Stomach (tissue), 4 donors: ENCODE measurements at regions not wholly inside any gene's neighbourhood (a gene's known extent, or its start where the extent isn't known, plus 50 kb on each side); places are given as distances from the start of the nearest gene placed in this dataset.

ENCODE experiments used
- POLR2A ChIP-seq, 4 donors: fragments of 450-650 bp; IDR thresholded peaks; one replicate each; pipeline ENCODE4 v1.6.1; 2016; ENCODE audit warnings: antibody characterized with exemption in 4 of 4, control low read depth in 2 of 4, mild to moderate bottlenecking in 1 of 4, moderate library complexity in 1 of 4
- TF ChIP-seq, protein P1 (sequence below), 7 experiments: fragments of 450-650 bp in 4 of 7; fragments of 200-600 bp in 3 of 7; sonication (generic) in 3 of 7; IDR thresholded peaks; one replicate each; pipeline ENCODE4 v1.5.1; 2016 to 2019; ENCODE audit warnings: antibody characterized with exemption in 7 of 7, control low read depth in 2 of 7, mild to moderate bottlenecking in 1 of 7

DNA sequence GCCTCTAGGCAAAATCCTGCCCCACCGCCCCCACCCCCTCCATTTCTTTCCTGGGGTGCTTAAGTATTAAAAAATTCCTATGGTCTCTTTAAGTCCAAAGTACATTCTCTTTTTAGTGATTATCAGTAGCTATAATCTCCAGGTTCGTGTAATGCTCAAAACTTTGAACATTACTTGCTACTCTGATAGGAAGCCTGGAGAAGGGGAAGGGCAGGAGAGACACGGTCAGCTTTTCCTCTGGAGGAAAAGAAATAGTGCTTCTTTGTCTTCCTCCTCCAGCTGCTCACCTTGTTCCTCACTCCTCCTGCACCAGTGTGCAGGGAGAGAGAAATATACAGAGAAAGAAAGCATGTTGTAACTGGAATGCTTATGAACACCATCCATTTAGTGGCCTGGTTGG, 80.4 kb downstream of the PPP1R2C start:
- TF ChIP-seq, protein P1, sequence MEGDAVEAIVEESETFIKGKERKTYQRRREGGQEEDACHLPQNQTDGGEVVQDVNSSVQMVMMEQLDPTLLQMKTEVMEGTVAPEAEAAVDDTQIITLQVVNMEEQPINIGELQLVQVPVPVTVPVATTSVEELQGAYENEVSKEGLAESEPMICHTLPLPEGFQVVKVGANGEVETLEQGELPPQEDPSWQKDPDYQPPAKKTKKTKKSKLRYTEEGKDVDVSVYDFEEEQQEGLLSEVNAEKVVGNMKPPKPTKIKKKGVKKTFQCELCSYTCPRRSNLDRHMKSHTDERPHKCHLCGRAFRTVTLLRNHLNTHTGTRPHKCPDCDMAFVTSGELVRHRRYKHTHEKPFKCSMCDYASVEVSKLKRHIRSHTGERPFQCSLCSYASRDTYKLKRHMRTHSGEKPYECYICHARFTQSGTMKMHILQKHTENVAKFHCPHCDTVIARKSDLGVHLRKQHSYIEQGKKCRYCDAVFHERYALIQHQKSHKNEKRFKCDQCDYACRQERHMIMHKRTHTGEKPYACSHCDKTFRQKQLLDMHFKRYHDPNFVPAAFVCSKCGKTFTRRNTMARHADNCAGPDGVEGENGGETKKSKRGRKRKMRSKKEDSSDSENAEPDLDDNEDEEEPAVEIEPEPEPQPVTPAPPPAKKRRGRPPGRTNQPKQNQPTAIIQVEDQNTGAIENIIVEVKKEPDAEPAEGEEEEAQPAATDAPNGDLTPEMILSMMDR (IDR thresholded peaks at IDR 0.05) = no peak
- TF ChIP-seq POLR2A (IDR thresholded peaks at IDR 0.05) = no peak
